Memory B cell (primary cell): ENCODE measurements at regions not wholly inside any gene's neighbourhood (a gene's known extent, or its start where the extent isn't known, plus 50 kb on each side); places are given as distances from the start of the nearest gene placed in this dataset.
"Not testable (repeated sequence)": the region's sequence is repeated elsewhere in the genome, so short reads cannot be mapped to it uniquely, and the experiment has no call there.

Source experiments
- ATAC-seq: fragments of 150-1000 bp; cut with Tn5 transposase; 2 replicates; pipeline ENCODE4 v1.10.0; 2021; ENCODE audit warnings: low read depth, mild to moderate bottlenecking, moderate library complexity
- DNase-seq, 2 donors: peaks; one replicate each; pipeline ENCODE4 v3.0.0; 2022; ENCODE audit warnings: low spot score in 2 of 2
- H3K27ac Mint-ChIP-seq: one replicate; pipeline ENCODE4 v1.8.0; 2022; ENCODE audit warnings: mild to moderate bottlenecking, moderate library complexity, mixed read lengths
- H3K27me3 Mint-ChIP-seq: one replicate; pipeline ENCODE4 v1.8.0; 2022; ENCODE audit warnings: mixed read lengths
- H3K36me3 Mint-ChIP-seq: one replicate; pipeline ENCODE4 v1.8.0; 2022; ENCODE audit warnings: mild to moderate bottlenecking, mixed read lengths
- H3K4me1 Mint-ChIP-seq: one replicate; pipeline ENCODE4 v1.8.0; 2022; ENCODE audit warnings: mixed read lengths
- H3K4me3 Mint-ChIP-seq: one replicate; pipeline ENCODE4 v1.8.0; 2022; ENCODE audit warnings: mild to moderate bottlenecking, moderate library complexity, mixed read lengths
- H3K9me3 Mint-ChIP-seq: one replicate; pipeline ENCODE4 v1.8.0; 2022; ENCODE audit warnings: mixed read lengths

GRCh38 chr14:105913221-105913620, 386.8 kb downstream of the TMEM121 start:
- H3K27me3 Mint-ChIP-seq: no peaks in the 10 kb centered on the region
- peaks cover 10% of the 10 kb centered on the region for H3K36me3 Mint-ChIP-seq
- DNase-seq (no peak), ATAC-seq (no peak)
- H3K4me1 Mint-ChIP-seq: peaks cover 8% of the 10 kb centered on the region
- H3K27ac Mint-ChIP-seq: no peak overlapping the region
- no peaks in the 10 kb centered on the region for H3K9me3 Mint-ChIP-seq
- H3K4me3 Mint-ChIP-seq: peak overlapping the region; percentile 58

- H3K27ac Mint-ChIP-seq: no peak overlapping the region
- no peaks in the 10 kb centered on the region for H3K27me3 Mint-ChIP-seq
- H3K36me3 Mint-ChIP-seq: peaks cover 10% of the 10 kb centered on the region
These were observed 387.5 kb downstream of the TMEM121 start for GRCh38 chr14:105913861-105914260.

GRCh38 chr14:105914281-105914680, 387.9 kb downstream of the TMEM121 start:
- not testable (repeated sequence) for H3K27me3 Mint-ChIP-seq, H3K27ac Mint-ChIP-seq, H3K9me3 Mint-ChIP-seq, ATAC-seq, H3K4me1 Mint-ChIP-seq, DNase-seq
- Mint-ChIP-seq H3K4me3 (peak overlapping the region; percentile 86), H3K36me3 (peaks cover 10% of the 10 kb centered on the region)

More at GRCh38 chr14:105913861-105914260, 387.5 kb downstream of the TMEM121 start:
- H3K9me3 Mint-ChIP-seq: no peaks in the 10 kb centered on the region
- DNase-seq (no peak), ATAC-seq (no peak)
- H3K4me1 Mint-ChIP-seq: peaks cover 4% of the 10 kb centered on the region
- H3K4me3 Mint-ChIP-seq: peak overlapping the region; percentile 86

- Mint-ChIP-seq H3K4me1 (peaks cover 4% of the 10 kb centered on the region), H3K36me3 (peaks cover 12% of the 10 kb centered on the region), H3K4me3 (peak overlapping the region; percentile 86), H3K27me3 (no peaks in the 10 kb centered on the region), H3K9me3 (no peaks in the 10 kb centered on the region), H3K27ac (no peak overlapping the region)
- ATAC-seq (peak; percentile 38), DNase-seq (no peak)
These were observed 388.5 kb downstream of the TMEM121 start for GRCh38 chr14:105914738-105915385.

- not testable (repeated sequence) for H3K27me3 Mint-ChIP-seq, ATAC-seq, H3K4me1 Mint-ChIP-seq, DNase-seq, H3K9me3 Mint-ChIP-seq, H3K27ac Mint-ChIP-seq
- Mint-ChIP-seq H3K36me3 (peaks cover 16% of the 10 kb centered on the region), H3K4me3 (peak overlapping the region; percentile 86)
These were observed 389.2 kb downstream of the TMEM121 start for GRCh38 chr14:105915546-105915945.

GRCh38 chr14:105917136-105917932, 391.0 kb downstream of the TMEM121 start:
- H3K4me3 Mint-ChIP-seq: peak overlapping the region; percentile 86
- not testable (repeated sequence) for H3K27me3 Mint-ChIP-seq, ATAC-seq, H3K9me3 Mint-ChIP-seq, H3K4me1 Mint-ChIP-seq, DNase-seq
- H3K27ac Mint-ChIP-seq: peak overlapping the region; percentile 58
- H3K36me3 Mint-ChIP-seq: peaks cover 16% of the 10 kb centered on the region

GRCh38 chr14:105917933-105918436, 391.6 kb downstream of the TMEM121 start:
- H3K27me3 Mint-ChIP-seq: no peaks in the 10 kb centered on the region
- no peak for DNase-seq
- H3K36me3 Mint-ChIP-seq: peaks cover 21% of the 10 kb centered on the region
- peaks cover 6% of the 10 kb centered on the region for H3K4me1 Mint-ChIP-seq
- no peak for ATAC-seq
- no peaks in the 10 kb centered on the region for H3K9me3 Mint-ChIP-seq
- H3K27ac Mint-ChIP-seq: peak overlapping the region; percentile 55
- peak overlapping the region; percentile 86 for H3K4me3 Mint-ChIP-seq

- peaks cover 21% of the 10 kb centered on the region for H3K36me3 Mint-ChIP-seq
- H3K27ac Mint-ChIP-seq: no peak overlapping the region
- H3K9me3 Mint-ChIP-seq: no peaks in the 10 kb centered on the region
- no peaks in the 10 kb centered on the region for H3K27me3 Mint-ChIP-seq
- ATAC-seq (no peak), DNase-seq (no peak)
- peak overlapping the region; percentile 86 for H3K4me3 Mint-ChIP-seq
- H3K4me1 Mint-ChIP-seq: peaks cover 6% of the 10 kb centered on the region
These were observed 392.3 kb downstream of the TMEM121 start for GRCh38 chr14:105918496-105919262.

GRCh38 chr14:105919458-105920150, 393.2 kb downstream of the TMEM121 start:
- no peak for DNase-seq
- ATAC-seq: no peak
- Mint-ChIP-seq H3K36me3 (peaks cover 25% of the 10 kb centered on the region), H3K4me3 (peak overlapping the region; percentile 86), H3K4me1 (peaks cover 9% of the 10 kb centered on the region), H3K27ac (no peak overlapping the region), H3K9me3 (no peaks in the 10 kb centered on the region), H3K27me3 (no peaks in the 10 kb centered on the region)

GRCh38 chr14:105920151-105920700, 393.8 kb downstream of the TMEM121 start:
- not testable (repeated sequence) for H3K9me3 Mint-ChIP-seq, DNase-seq, H3K27ac Mint-ChIP-seq, ATAC-seq, H3K27me3 Mint-ChIP-seq, H3K4me1 Mint-ChIP-seq
- peaks cover 27% of the 10 kb centered on the region for H3K36me3 Mint-ChIP-seq
- H3K4me3 Mint-ChIP-seq: peak overlapping the region; percentile 86

- peaks cover 24% of the 10 kb centered on the region for H3K36me3 Mint-ChIP-seq
- not testable (repeated sequence) for H3K27me3 Mint-ChIP-seq, H3K9me3 Mint-ChIP-seq
These were observed 394.7 kb downstream of the TMEM121 start for GRCh38 chr14:105920803-105921755.

GRCh38 chr14:105921781-105922180, 395.4 kb downstream of the TMEM121 start:
- ATAC-seq, H3K9me3 Mint-ChIP-seq, DNase-seq, H3K4me1 Mint-ChIP-seq, H3K27me3 Mint-ChIP-seq, H3K27ac Mint-ChIP-seq: not testable (repeated sequence)
- H3K36me3 Mint-ChIP-seq: peaks cover 21% of the 10 kb centered on the region
- H3K4me3 Mint-ChIP-seq: peak overlapping the region; percentile 39

More at GRCh38 chr14:105920803-105921755, 394.7 kb downstream of the TMEM121 start:
- H3K27ac Mint-ChIP-seq, DNase-seq, H3K4me1 Mint-ChIP-seq, ATAC-seq: not testable (repeated sequence)
- H3K4me3 Mint-ChIP-seq: peak overlapping the region; percentile 86
